ENCODE measurements at regions not wholly inside any gene's neighbourhood (a gene's known extent, or its start where the extent isn't known, plus 50 kb on each side); places are given as distances from the start of the nearest gene placed in this dataset.
A peak's percentile ranks its signal among the peaks of the same experiment; 100 is the strongest.
"Not testable (repeated sequence)": the region's sequence is repeated elsewhere in the genome, so short reads cannot be mapped to it uniquely, and the experiment has no call there.

DNA sequence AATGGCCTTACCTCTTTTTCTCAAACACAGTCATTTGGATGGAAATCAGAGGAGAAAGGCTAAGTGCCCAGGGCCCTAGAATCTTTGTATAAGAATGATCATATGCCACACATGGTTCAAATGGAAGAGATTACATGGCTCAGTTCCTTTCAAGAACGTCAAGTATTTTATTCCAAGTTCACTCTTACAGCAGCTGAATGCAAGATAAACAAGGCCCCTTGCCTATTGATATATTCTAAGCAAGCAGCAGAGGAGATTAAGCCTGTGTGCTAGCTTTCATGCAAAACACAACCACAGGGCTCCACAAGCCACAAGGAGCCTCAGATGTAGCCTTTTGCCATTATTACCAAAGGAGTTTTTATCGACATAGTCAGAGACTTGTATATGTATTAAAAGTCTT lies 55.3 kb upstream of the SLCO6A1 start:
- DNase-seq = no peak

- DNase-seq = no peak
These were observed 55.9 kb upstream of the SLCO6A1 start for GRCh38 chr5:102554728-102555127.

GRCh38 chr5:102561894-102562760 lies 63.3 kb upstream of the SLCO6A1 start:
- DNase-seq = no peak

GRCh38 chr5:102570747-102571146 lies 71.9 kb upstream of the SLCO6A1 start:
- no peak for DNase-seq

- DNase-seq = no peak
These were observed 79.6 kb upstream of the SLCO6A1 start for GRCh38 chr5:102578362-102578761.

DNA sequence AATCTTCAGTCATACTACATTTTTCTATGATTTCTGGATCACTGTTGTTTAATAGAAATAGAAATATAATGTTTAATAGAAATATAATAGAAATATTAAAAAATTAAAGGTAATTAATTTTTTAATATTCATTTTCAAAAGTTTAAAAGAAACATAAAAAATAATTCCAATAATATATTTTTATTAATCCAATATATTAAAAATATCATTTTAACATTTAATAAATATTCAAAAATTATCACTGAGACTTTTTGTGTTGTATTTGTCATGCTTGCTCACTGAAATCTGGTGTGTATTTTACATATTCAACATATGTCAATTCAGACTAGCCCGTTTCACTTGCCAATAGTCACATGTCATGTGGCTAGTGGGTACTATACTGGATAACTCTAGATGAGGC lies 80.6 kb upstream of the SLCO6A1 start:
- DNase-seq = no peak

DNA sequence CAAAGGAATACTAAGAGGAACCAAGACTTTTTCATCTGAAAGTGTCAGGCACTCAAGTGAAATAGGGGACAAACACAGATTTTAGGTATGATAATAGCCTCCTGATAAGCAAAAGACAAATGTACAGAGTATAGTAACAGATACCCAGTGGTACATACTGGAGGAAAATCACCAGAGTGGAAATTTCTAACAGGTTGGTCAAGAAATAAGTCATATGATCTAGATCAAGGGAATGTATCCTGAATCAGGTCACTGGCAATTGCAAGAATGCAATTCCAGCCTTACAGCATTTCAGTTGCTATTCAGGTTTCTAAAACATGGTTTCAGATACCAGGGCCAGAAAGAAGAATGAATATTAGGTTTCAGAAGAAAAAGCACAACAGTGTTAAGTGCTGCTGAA lies 82.2 kb upstream of the SLCO6A1 start:
- no peak for DNase-seq

GRCh38 chr5:102582696-102583095 lies 83.9 kb upstream of the SLCO6A1 start:
- DNase-seq = no peak

GRCh38 chr5:102583276-102584124 lies 84.7 kb upstream of the SLCO6A1 start:
- DNase-seq = peak in 1 of 2 donors; percentile 28

- no peak for DNase-seq
These were observed 90.9 kb upstream of the SLCO6A1 start for GRCh38 chr5:102589661-102590060.

DNA sequence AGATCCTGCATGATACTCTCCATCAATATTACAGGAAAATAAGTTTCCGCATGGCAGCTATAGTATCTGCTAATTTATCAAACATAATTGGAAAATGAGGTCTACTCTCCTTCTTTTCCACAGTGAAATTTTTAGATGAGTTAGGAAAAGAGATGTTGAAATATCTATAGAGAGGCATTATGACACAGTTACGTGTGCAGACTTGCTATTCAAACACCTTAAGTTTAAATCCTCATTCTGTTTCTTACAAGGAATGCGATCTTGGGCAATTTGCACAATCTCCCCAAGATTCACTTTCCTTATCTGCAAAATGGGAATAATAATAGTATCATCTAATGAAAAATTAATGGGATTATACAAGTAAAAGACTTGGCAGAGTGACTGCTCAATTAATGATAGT lies 91.7 kb upstream of the SLCO6A1 start:
- DNase-seq = no peak

GRCh38 chr5:102591650-102592049 lies 92.8 kb upstream of the SLCO6A1 start:
- no peak for DNase-seq

- DNase-seq = not testable (repeated sequence)
These were observed 93.8 kb upstream of the SLCO6A1 start for GRCh38 chr5:102592586-102592985.

GRCh38 chr5:102594192-102594591 lies 95.4 kb upstream of the SLCO6A1 start:
- DNase-seq = no peak

DNA sequence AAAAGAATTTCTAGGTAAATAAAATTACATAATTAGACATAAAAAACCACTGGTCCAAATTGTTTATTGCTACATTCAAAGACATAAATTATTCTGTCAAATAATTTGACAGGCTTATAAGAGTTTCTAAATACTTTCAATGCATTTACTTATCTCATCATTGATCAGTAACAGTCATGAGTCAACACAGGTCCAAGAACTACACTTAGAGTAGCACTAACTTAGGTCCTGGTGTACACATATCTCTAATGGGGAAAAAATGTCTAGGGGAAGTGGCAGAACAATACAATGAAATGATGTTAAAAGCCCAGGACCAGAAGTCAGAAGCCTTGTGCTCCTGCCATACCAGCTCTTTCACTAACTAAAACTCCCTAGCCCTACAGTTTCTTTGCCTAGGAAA lies 96.5 kb upstream of the SLCO6A1 start:
- DNase-seq = no peak

GRCh38 chr5:102596113-102596512 lies 97.3 kb upstream of the SLCO6A1 start:
- no peak for DNase-seq

GRCh38 chr5:102596951-102597350 lies 98.2 kb upstream of the SLCO6A1 start:
- no peak for DNase-seq

GRCh38 chr5:102599289-102599688 lies 100.5 kb upstream of the SLCO6A1 start:
- DNase-seq = no peak

DNA sequence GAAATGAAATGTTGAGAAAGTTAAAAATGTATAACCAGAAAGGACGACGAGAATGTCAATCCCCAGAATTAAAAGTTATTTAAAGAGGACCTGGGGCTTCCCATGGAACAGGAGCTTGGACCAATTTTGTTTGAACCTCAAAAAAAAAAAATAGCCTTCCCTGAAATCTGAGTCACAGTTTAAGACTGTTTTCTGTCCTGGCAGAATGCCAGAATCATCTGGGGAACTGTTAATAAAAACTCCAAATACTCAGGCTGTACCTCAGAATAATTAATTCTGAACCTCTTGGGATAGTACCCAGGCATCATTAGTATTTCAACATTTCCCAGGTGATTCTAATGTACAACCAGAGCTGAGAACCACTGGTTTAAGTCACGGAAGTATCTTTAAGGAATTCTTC lies 102.2 kb upstream of the SLCO6A1 start:
- no peak for DNase-seq

GRCh38 chr5:102603670-102604069 lies 104.9 kb upstream of the SLCO6A1 start:
- no peak for DNase-seq

- DNase-seq = no peak
These were observed 109.6 kb upstream of the SLCO6A1 start for GRCh38 chr5:102608414-102608813.

DNA sequence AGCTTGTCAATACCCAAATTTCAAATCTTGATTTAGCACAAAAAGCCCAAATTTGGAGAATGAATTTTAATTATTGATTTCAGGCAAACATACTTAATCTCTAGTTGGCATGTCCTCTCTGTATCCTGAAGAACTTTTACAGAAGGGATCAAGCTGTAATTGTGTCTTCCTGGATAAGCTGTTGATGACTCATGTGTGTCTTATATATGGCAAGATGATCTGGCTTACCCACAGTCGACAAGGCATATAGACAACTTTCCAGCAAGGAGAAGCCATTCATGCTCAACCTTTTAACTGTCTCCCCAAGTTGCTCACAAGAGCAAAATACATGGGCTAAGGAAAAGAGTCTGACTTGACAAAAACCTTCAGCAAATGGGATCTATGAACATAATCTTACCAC lies 112.5 kb upstream of the SLCO6A1 start:
- DNase-seq = no peak

GRCh38 chr5:102613661-102614060 lies 114.9 kb upstream of the SLCO6A1 start:
- no peak for DNase-seq
